Endodermal cell (in vitro differentiated cells): ENCODE measurements at regions not wholly inside any gene's neighbourhood (a gene's known extent, or its start where the extent isn't known, plus 50 kb on each side); places are given as distances from the start of the nearest gene placed in this dataset.

ENCODE experiments used
- DNase-seq: peaks from one replicate; pipeline ENCODE4 v3.0.0-alpha.2; 2017
- H3K27ac ChIP-seq: 2 replicates; pipeline ENCODE4 v1.5.1; 2013; ENCODE audit warnings: mild to moderate bottlenecking, low read depth, low read length, moderate library complexity
- H3K27me3 ChIP-seq: 2 replicates; pipeline ENCODE4 v1.6.1; 2013; ENCODE audit warnings: mild to moderate bottlenecking, low read length, moderate library complexity; ENCODE audit not compliant: insufficient read depth, control insufficient read depth, poor library complexity, severe bottlenecking
- H3K36me3 ChIP-seq: 2 replicates; pipeline ENCODE4 v1.7.0; 2013; ENCODE audit warnings: mild to moderate bottlenecking, low read length, moderate library complexity; ENCODE audit not compliant: control insufficient read depth, insufficient read depth
- H3K4me1 ChIP-seq: one replicate; pipeline ENCODE4 v1.7.0; 2013; ENCODE audit warnings: low read length; ENCODE audit not compliant: control insufficient read depth, insufficient read depth
- H3K4me3 ChIP-seq: 2 replicates; pipeline ENCODE4 v1.5.1; 2013; ENCODE audit warnings: mild to moderate bottlenecking, low read length, moderate library complexity
- H3K9ac ChIP-seq: 2 replicates; pipeline ENCODE4 v1.6.1; 2013; ENCODE audit warnings: mild to moderate bottlenecking, low read length, moderate library complexity; ENCODE audit not compliant: poor library complexity, severe bottlenecking; ENCODE audit errors: extremely low read depth
- H3K9me3 ChIP-seq: 2 replicates; pipeline ENCODE4 v1.6.1; 2013; ENCODE audit warnings: mild to moderate bottlenecking, low read length, moderate library complexity; ENCODE audit not compliant: control insufficient read depth
- H3K27ac Mint-ChIP-seq: 2 replicates; pipeline ENCODE4 v1.8.0; 2020; ENCODE audit warnings: mixed read lengths
- H3K27me3 Mint-ChIP-seq: 2 replicates; pipeline ENCODE4 v1.8.0; 2021; ENCODE audit warnings: mild to moderate bottlenecking, mixed read lengths; ENCODE audit not compliant: insufficient read depth
- H3K36me3 Mint-ChIP-seq: 2 replicates; pipeline ENCODE4 v1.8.0; 2020; ENCODE audit warnings: low read depth, mixed read lengths
- H3K4me1 Mint-ChIP-seq: 2 replicates; pipeline ENCODE4 v1.8.0; 2020; ENCODE audit warnings: mixed read lengths
- H3K4me3 Mint-ChIP-seq: 2 replicates; pipeline ENCODE4 v1.8.0; 2020; ENCODE audit warnings: mild to moderate bottlenecking, moderate library complexity, mixed read lengths
- H3K9me3 Mint-ChIP-seq: 2 replicates; pipeline ENCODE4 v1.8.0; 2020; ENCODE audit warnings: mild to moderate bottlenecking, mixed read lengths
- CTCF ChIP-seq: fragments of 200-600 bp; sonication (generic); conservative IDR thresholded peaks from 2 replicates; pipeline ENCODE4 v1.5.0; 2021; ENCODE audit warnings: antibody characterized with exemption, mild to moderate bottlenecking
- WGBS, 2 experiments: methylation state at CpG; one replicate each; pipeline versions ENCODE4 v1.1.5 to v1.1.7; 2013; ENCODE audit warnings: missing lambda C conversion rate in 2 of 2, mixed read lengths in 1 of 2; ENCODE audit not compliant: insufficient coverage in 1 of 2, insufficient read length in 1 of 2; 5-methylcytosine and 5-hydroxymethylcytosine counted together

GRCh38 chr15:26128611-26129140 lies 265.5 kb upstream of the ATP10A start:
- Mint-ChIP-seq H3K36me3 (no peaks in the 10 kb centered on the region), H3K4me1 (peaks cover 27% of the 10 kb centered on the region), H3K27ac (no peak overlapping the region), H3K9me3 (peaks cover 3% of the 10 kb centered on the region), H3K27me3 (peaks cover 3% of the 10 kb centered on the region), H3K4me3 (no peak overlapping the region)
- Histone ChIP-seq H3K27me3 (no peaks in the 10 kb centered on the region), H3K27ac (no peak overlapping the region), H3K9ac (no peak overlapping the region), H3K36me3 (no peaks in the 10 kb centered on the region), H3K4me1 (peaks cover 14% of the 10 kb centered on the region), H3K9me3 (no peaks in the 10 kb centered on the region), H3K4me3 (no peak overlapping the region)
- no peak for DNase-seq
- 95 to 100% methylated on average over 1 to 7 of the region's 7 CpGs for WGBS, 2 experiments
- no peak for TF ChIP-seq CTCF

GRCh38 chr15:26126819-26127387 lies 263.8 kb upstream of the ATP10A start:
- Histone ChIP-seq H3K4me3 (no peak overlapping the region), H3K36me3 (no peaks in the 10 kb centered on the region), H3K27me3 (no peaks in the 10 kb centered on the region), H3K4me1 (peaks cover 2% of the 10 kb centered on the region), H3K9me3 (no peaks in the 10 kb centered on the region), H3K27ac (no peak overlapping the region), H3K9ac (no peak overlapping the region)
- Mint-ChIP-seq H3K4me3 (no peak overlapping the region), H3K27ac (no peak overlapping the region), H3K27me3 (peaks cover 3% of the 10 kb centered on the region), H3K4me1 (peaks cover 12% of the 10 kb centered on the region), H3K9me3 (peaks cover 3% of the 10 kb centered on the region), H3K36me3 (no peaks in the 10 kb centered on the region)
- no peak for TF ChIP-seq CTCF
- no peak for DNase-seq
- 97 to 100% methylated on average over 3 of the region's 3 CpGs for WGBS, 2 experiments

- no peaks in the 10 kb centered on the region for H3K27me3 ChIP-seq
- H3K9me3 Mint-ChIP-seq, result peaks cover 3% of the 10 kb centered on the region
- peaks cover 3% of the 10 kb centered on the region for H3K27me3 Mint-ChIP-seq
- no peak overlapping the region for H3K4me3 Mint-ChIP-seq
- H3K36me3 ChIP-seq, result no peaks in the 10 kb centered on the region
- DNase-seq, result no peak
- peaks cover 2% of the 10 kb centered on the region for H3K4me1 ChIP-seq
- WGBS, 2 experiments, result 87 to 100% methylated on average over 3 to 6 of the region's 6 CpGs
- no peak overlapping the region for H3K27ac ChIP-seq
- no peak for TF ChIP-seq CTCF
- no peak overlapping the region for H3K27ac Mint-ChIP-seq
- no peak overlapping the region for H3K4me3 ChIP-seq
- H3K9me3 ChIP-seq, result no peaks in the 10 kb centered on the region
- H3K9ac ChIP-seq, result no peak overlapping the region
- H3K36me3 Mint-ChIP-seq, result no peaks in the 10 kb centered on the region
- peaks cover 12% of the 10 kb centered on the region for H3K4me1 Mint-ChIP-seq
These were observed 262.9 kb upstream of the ATP10A start for GRCh38 chr15:26126070-26126469.
